ENCODE measurements at regions not wholly inside any gene's neighbourhood (a gene's known extent, or its start where the extent isn't known, plus 50 kb on each side); places are given as distances from the start of the nearest gene placed in this dataset.

GRCh38 chr1:103958699-103959098 lies 209.0 kb downstream of the AMY1C start:
- no peak for TF ChIP-seq CTCF (IDR thresholded peaks at IDR 0.05)
- TF ChIP-seq POLR2A (IDR thresholded peaks at IDR 0.05), result no peak
